HCT116 (cell line): ENCODE measurements at regions not wholly inside any gene's neighbourhood (a gene's known extent, or its start where the extent isn't known, plus 50 kb on each side); places are given as distances from the start of the nearest gene placed in this dataset.

ENCODE experiments used
- ATAC-seq: fragments of 200-7000 bp; cut with Tn5 transposase; 2 replicates; pipeline ENCODE4 v1.9.1; 2020; ENCODE audit warnings: mild to moderate bottlenecking, moderate library complexity
- BruUV-seq: library from RNA; stranded (reverse); fragments of 400-500 nt; replicated peaks from 2 replicates; lab custom pipeline; 2021; lab: Mats Ljungman, UMichigan
- CTCF ChIA-PET: fragments of 300-600 bp; sonication (Branson Sonifier 250); formaldehyde crosslinking; loops from one replicate; lab custom pipeline; 2021; ENCODE audit warnings: antibody characterized with exemption; lab: Charles Lee
- POLR2A ChIA-PET: fragments of 300-600, 350-600 bp; sonication (Branson Sonifier 250); formaldehyde crosslinking; loops from one replicate; lab custom pipeline; 2021; ENCODE audit warnings: antibody characterized with exemption; lab: Charles Lee
- RAD21 ChIA-PET, 2 experiments: fragments of 300-600 bp; sonication (Branson Sonifier 250); formaldehyde crosslinking; loops; one replicate each; lab custom pipeline; 2023; ENCODE audit warnings: low total read pairs in 2 of 2; ENCODE audit not compliant: uncharacterized antibody in 2 of 2, unreplicated experiment in 2 of 2, low non-redundant PET in 1 of 2; lab: Charles Lee
- DNase-seq: peaks from one replicate; pipeline ENCODE4 v3.0.0-alpha.2; 2010; ENCODE audit warnings: low read depth, low spot score
- H2AFZ ChIP-seq: fragments of 200-600 bp; shearing (Covaris generic), sonication (generic); 2 replicates; pipeline ENCODE4 v1.6.1; 2017; ENCODE audit warnings: low read depth, mixed run types, mixed read lengths, antibody characterized with exemption, low read length; ENCODE audit not compliant: poor library complexity, severe bottlenecking
- H3K27ac ChIP-seq: 2 replicates; pipeline ENCODE4 v1.5.1; 2012; ENCODE audit warnings: low read depth, low read length
- H3K27me3 ChIP-seq: fragments of 200-600 bp; sonication (generic); 2 replicates; pipeline ENCODE4 v1.6.1; 2016; ENCODE audit warnings: mixed run types, low read length, mixed read lengths; ENCODE audit not compliant: insufficient read depth
- H3K36me3 ChIP-seq, 2 experiments: fragments of 200-500 bp in 1 of 2; fragments of 200-600 bp in 1 of 2; sonication (Bioruptor generic) in 1 of 2; sonication (generic) in 1 of 2; 2 replicates each; pipeline versions ENCODE4 v1.5.1 to v1.6.1; 2014 to 2016; ENCODE audit warnings: low read length in 2 of 2, inconsistent platforms in 1 of 2, mixed read lengths in 1 of 2, mixed run types in 1 of 2; ENCODE audit not compliant: insufficient read depth in 2 of 2, control insufficient read depth in 1 of 2
- H3K4me1 ChIP-seq, 2 experiments: fragments of 200-600 bp in 1 of 2; sonication (generic) in 1 of 2; 2 replicates each; pipeline versions ENCODE4 v1.5.1 to v1.6.1; 2012 to 2017; ENCODE audit warnings: low read length in 2 of 2, inconsistent platforms in 1 of 2, mild to moderate bottlenecking in 1 of 2, mixed read lengths in 1 of 2, mixed run types in 1 of 2, moderate library complexity in 1 of 2; ENCODE audit not compliant: insufficient read depth in 2 of 2, control insufficient read depth in 1 of 2
- H3K4me2 ChIP-seq: fragments of 200-600 bp; sonication (generic); 2 replicates; pipeline ENCODE4 v1.6.1; 2017; ENCODE audit warnings: mixed run types, low read length, mixed read lengths
- H3K4me3 ChIP-seq, 2 experiments: fragments of 200-600 bp in 1 of 2; sonication (generic) in 1 of 2; replicated peaks in 1 of 2; 2 replicates each; pipeline ENCODE4 v1.5.1; 2011 to 2016; ENCODE audit warnings: low read length in 2 of 2, control low read depth in 1 of 2, low read depth in 1 of 2, mild to moderate bottlenecking in 1 of 2, mixed read lengths in 1 of 2, mixed run types in 1 of 2
- H3K79me2 ChIP-seq: fragments of 200-600 bp; sonication (generic); 2 replicates; pipeline ENCODE4 v1.6.1; 2017; ENCODE audit warnings: mild to moderate bottlenecking, mixed run types, low read length, moderate library complexity, mixed read lengths; ENCODE audit not compliant: insufficient read depth
- H3K9ac ChIP-seq: fragments of 200-600 bp; sonication (generic); 2 replicates; pipeline ENCODE4 v1.6.1; 2016; ENCODE audit warnings: low read length, mixed read lengths
- H3K9me2 ChIP-seq: fragments of 200-600 bp; sonication (generic), shearing (Covaris generic); 2 replicates; pipeline ENCODE4 v1.6.1; 2017; ENCODE audit warnings: mixed run types, mild to moderate bottlenecking, moderate library complexity; ENCODE audit not compliant: insufficient read depth
- H3K9me3 ChIP-seq, 2 experiments: fragments of 200-500 bp in 1 of 2; fragments of 200-600 bp in 1 of 2; sonication (Bioruptor generic) in 1 of 2; sonication (generic) in 1 of 2; 2 replicates each; pipeline ENCODE4 v1.6.1; 2014 to 2017; ENCODE audit warnings: low read length in 2 of 2, mixed read lengths in 2 of 2, inconsistent platforms in 1 of 2, low read depth in 1 of 2, mild to moderate bottlenecking in 1 of 2, mixed run types in 1 of 2, moderate library complexity in 1 of 2; ENCODE audit not compliant: control insufficient read depth in 1 of 2, insufficient read depth in 1 of 2
- H4K20me1 ChIP-seq: fragments of 200-600 bp; sonication (generic), shearing (Covaris generic); 2 replicates; pipeline ENCODE4 v1.6.1; 2017; ENCODE audit warnings: mixed run types, mild to moderate bottlenecking, moderate library complexity; ENCODE audit not compliant: insufficient read depth
- ATF3 ChIP-seq: IDR thresholded peaks from 2 replicates; pipeline ENCODE4 v1.6.1; 2012
- CEBPB ChIP-seq: IDR thresholded peaks from 2 replicates; pipeline ENCODE4 v1.6.1; 2012; ENCODE audit warnings: low read depth
- CTCF ChIP-seq, 3 experiments: fragments of 200-600 bp in 1 of 3; sonication (generic) in 1 of 3; IDR thresholded peaks in 2 of 3; conservative IDR thresholded peaks in 1 of 3; 2 replicates each; pipeline ENCODE4 v1.5.1; 2012 to 2017; ENCODE audit warnings: low read depth in 2 of 3, low read length in 2 of 3, antibody characterized with exemption in 1 of 3, borderline replicate concordance in 1 of 3, control low read depth in 1 of 3, mild to moderate bottlenecking in 1 of 3, mixed read lengths in 1 of 3, mixed run types in 1 of 3, moderate library complexity in 1 of 3; ENCODE audit not compliant: insufficient read depth in 1 of 3
- EGR1 ChIP-seq: IDR thresholded peaks from 2 replicates; pipeline ENCODE4 v1.6.1; 2012; ENCODE audit warnings: low read depth
- ELF1 ChIP-seq: IDR thresholded peaks from 2 replicates; pipeline ENCODE4 v1.6.1; 2012; ENCODE audit warnings: low read depth, borderline replicate concordance
- FOSL1 ChIP-seq: IDR thresholded peaks from 2 replicates; pipeline ENCODE4 v1.6.1; 2012; ENCODE audit warnings: low read depth
- MAX ChIP-seq: IDR thresholded peaks from 2 replicates; pipeline ENCODE4 v1.6.1; 2012
- POLR2AphosphoS5 ChIP-seq: IDR thresholded peaks from 2 replicates; pipeline ENCODE4 v1.6.1; 2011; ENCODE audit warnings: mild to moderate bottlenecking, low read depth, low read length, moderate library complexity
- RAD21 ChIP-seq: IDR thresholded peaks from 2 replicates; pipeline ENCODE4 v1.6.1; 2012; ENCODE audit warnings: low read depth, mild to moderate bottlenecking
- REST ChIP-seq: IDR thresholded peaks from 2 replicates; pipeline ENCODE4 v1.6.1; 2012; ENCODE audit warnings: low read depth
- SP1 ChIP-seq: IDR thresholded peaks from 2 replicates; pipeline ENCODE4 v1.6.1; 2012; ENCODE audit warnings: low read depth
- SRF ChIP-seq: IDR thresholded peaks from 2 replicates; pipeline ENCODE4 v1.6.1; 2012; ENCODE audit warnings: low read depth
- YY1 ChIP-seq: IDR thresholded peaks from 2 replicates; pipeline ENCODE4 v1.6.1; 2011; ENCODE audit warnings: low read length, low read depth, moderate library complexity, mild to moderate bottlenecking; ENCODE audit not compliant: insufficient replicate concordance; ENCODE audit errors: extremely low read depth
- ZFX ChIP-seq: fragments of 450-650 bp; IDR thresholded peaks from 2 replicates; pipeline ENCODE4 v1.6.1; 2017
- intact Hi-C: fragments of 100-400 bp; cut with micrococcal nuclease; formaldehyde crosslinking; loops from 2 replicates; pipeline ENCODE4 v1.10.0; 2022

- Histone ChIP-seq H3K9ac (no peak overlapping the region), H2AFZ (no peak overlapping the region), H3K27me3 (peaks cover 39% of the 10 kb centered on the region; the same call in 1 of the 2 replicates), H3K4me1 (peaks cover 6 to 12% of the 10 kb centered on the region in 2 experiments), H3K9me2 (no peaks in the 10 kb centered on the region), H3K27ac (no peak overlapping the region), H3K79me2 (no peaks in the 10 kb centered on the region), H4K20me1 (no peaks in the 10 kb centered on the region), H3K4me3 (no peak overlapping the region), H3K9me3 (no peaks in the 10 kb centered on the region), H3K4me2 (no peak overlapping the region), H3K36me3 (no peaks in the 10 kb centered on the region)
- intact Hi-C loops, result no loop called here
- POLR2A ChIA-PET, result no interaction called here
- CTCF ChIA-PET, result no interaction called here
- no peak for DNase-seq
- RAD21 ChIA-PET, result no interaction called here
- TF ChIP-seq REST (no peak), RAD21 (no peak), ELF1 (no peak)
- ATAC-seq, result no peak
- no TSS peak for BruUV-seq
Observed at GRCh38 chr5:173771121-173771724, 116.9 kb upstream of the CPEB4 start.

GRCh38 chr5:173771725-173772383 is 116.3 kb upstream of the CPEB4 start:
- H3K9ac ChIP-seq, result no peak overlapping the region
- intact Hi-C loops, result no loop called here
- ChIA-PET CTCF (no interaction called here), POLR2A (no interaction called here), RAD21 (no interaction called here)
- no peak overlapping the region for H3K27ac ChIP-seq
- H2AFZ ChIP-seq, result no peak overlapping the region
- DNase-seq (no peak), ATAC-seq (no peak)
- H3K36me3 ChIP-seq, result no peaks in the 10 kb centered on the region
- no TSS peak for BruUV-seq
- no peaks in the 10 kb centered on the region for H3K9me3 ChIP-seq
- peaks cover 5% of the 10 kb centered on the region in 2 experiments for H3K4me1 ChIP-seq
- H3K4me3 ChIP-seq, result no peak overlapping the region
- H3K27me3 ChIP-seq, result peaks cover 38% of the 10 kb centered on the region; the same call in 1 of the 2 replicates
- no peaks in the 10 kb centered on the region for H3K9me2 ChIP-seq
- H3K4me2 ChIP-seq, result no peak overlapping the region
- H4K20me1 ChIP-seq, result no peaks in the 10 kb centered on the region
- H3K79me2 ChIP-seq, result no peaks in the 10 kb centered on the region
- TF ChIP-seq CTCF (IDR thresholded peaks at IDR 0.05 in 2 of 3, conservative IDR thresholded peaks at IDR 0.05 in 1 of 3; ENCODE audit: borderline replicate concordance in 1 of 3, insufficient read depth in 1 of 3, low read depth in 2 of 3, low read length in 2 of 3) (no peak), MAX (no peak), SP1 (no peak), SRF (no peak), FOSL1 (no peak), ATF3 (no peak), YY1 (no peak), EGR1 (no peak), ZFX (no peak), POLR2AphosphoS5 (no peak), CEBPB (no peak)
